ENCODE measurements at regions not wholly inside any gene's neighbourhood (a gene's known extent, or its start where the extent isn't known, plus 50 kb on each side); places are given as distances from the start of the nearest gene placed in this dataset.

DNA sequence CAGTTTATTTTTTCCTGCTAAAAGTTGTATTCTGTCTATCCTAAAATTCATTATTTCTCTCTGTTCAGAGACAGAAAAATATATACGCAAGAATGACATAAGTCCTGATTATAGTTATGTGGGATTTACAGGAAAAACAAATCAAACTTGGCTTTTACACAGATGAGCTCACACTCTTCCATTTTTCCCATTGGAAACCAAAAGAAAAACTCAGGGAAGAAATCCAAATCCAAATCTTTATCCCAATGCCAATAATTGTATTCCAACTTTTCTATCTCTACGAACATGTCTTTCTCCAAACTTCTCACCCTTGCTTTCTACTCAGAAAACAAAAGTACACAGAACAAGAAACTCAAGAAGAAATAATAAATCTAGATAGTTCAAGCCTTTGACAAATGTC lies 249.1 kb upstream of the TMEFF2 start:
- TF ChIP-seq, protein P1, sequence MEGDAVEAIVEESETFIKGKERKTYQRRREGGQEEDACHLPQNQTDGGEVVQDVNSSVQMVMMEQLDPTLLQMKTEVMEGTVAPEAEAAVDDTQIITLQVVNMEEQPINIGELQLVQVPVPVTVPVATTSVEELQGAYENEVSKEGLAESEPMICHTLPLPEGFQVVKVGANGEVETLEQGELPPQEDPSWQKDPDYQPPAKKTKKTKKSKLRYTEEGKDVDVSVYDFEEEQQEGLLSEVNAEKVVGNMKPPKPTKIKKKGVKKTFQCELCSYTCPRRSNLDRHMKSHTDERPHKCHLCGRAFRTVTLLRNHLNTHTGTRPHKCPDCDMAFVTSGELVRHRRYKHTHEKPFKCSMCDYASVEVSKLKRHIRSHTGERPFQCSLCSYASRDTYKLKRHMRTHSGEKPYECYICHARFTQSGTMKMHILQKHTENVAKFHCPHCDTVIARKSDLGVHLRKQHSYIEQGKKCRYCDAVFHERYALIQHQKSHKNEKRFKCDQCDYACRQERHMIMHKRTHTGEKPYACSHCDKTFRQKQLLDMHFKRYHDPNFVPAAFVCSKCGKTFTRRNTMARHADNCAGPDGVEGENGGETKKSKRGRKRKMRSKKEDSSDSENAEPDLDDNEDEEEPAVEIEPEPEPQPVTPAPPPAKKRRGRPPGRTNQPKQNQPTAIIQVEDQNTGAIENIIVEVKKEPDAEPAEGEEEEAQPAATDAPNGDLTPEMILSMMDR (IDR thresholded peaks at IDR 0.05) = no peak
- TF ChIP-seq ZFX (IDR thresholded peaks at IDR 0.05; ENCODE audit: borderline replicate concordance) = no peak

Data from 22Rv1 (cell line).